Activated naive CD8-positive, alpha-beta T cell treated with anti-CD3 and anti-CD28 coated beads, Interleukin-2, amount 10 ng/mL, durations not matched to agents 7 days and 5 days (primary cell): ENCODE measurements at regions not wholly inside any gene's neighbourhood (a gene's known extent, or its start where the extent isn't known, plus 50 kb on each side); places are given as distances from the start of the nearest gene placed in this dataset.
"Not testable (repeated sequence)": the region's sequence is repeated elsewhere in the genome, so short reads cannot be mapped to it uniquely, and the experiment has no call there.

ENCODE experiments used
- ATAC-seq: fragments of 150-1000 bp; cut with Tn5 transposase; one replicate; pipeline ENCODE4 v1.10.0; 2021; ENCODE audit warnings: low read depth, moderate library complexity
- POLR2A ChIA-PET: fragments of 350-600 bp; sonication (Branson Sonifier 250); formaldehyde crosslinking; loops from one replicate; lab custom pipeline; 2021; ENCODE audit warnings: antibody characterized with exemption; lab: Charles Lee
- DNase-seq: peaks from one replicate; pipeline ENCODE4 v3.0.0; 2021
- H3K27ac Mint-ChIP-seq: one replicate; pipeline ENCODE4 v1.8.0; 2022; ENCODE audit warnings: mild to moderate bottlenecking, mixed read lengths
- H3K27me3 Mint-ChIP-seq: one replicate; pipeline ENCODE4 v1.8.0; 2022; ENCODE audit warnings: mild to moderate bottlenecking, moderate library complexity, mixed read lengths
- H3K36me3 Mint-ChIP-seq: one replicate; pipeline ENCODE4 v1.8.0; 2021; ENCODE audit warnings: mild to moderate bottlenecking, mixed read lengths
- H3K4me1 Mint-ChIP-seq: one replicate; pipeline ENCODE4 v1.8.0; 2021; ENCODE audit warnings: mixed read lengths
- H3K4me3 Mint-ChIP-seq: one replicate; pipeline ENCODE4 v1.8.0; 2022; ENCODE audit warnings: mild to moderate bottlenecking, moderate library complexity, mixed read lengths
- H3K9me3 Mint-ChIP-seq: one replicate; pipeline ENCODE4 v1.8.0; 2021; ENCODE audit warnings: mixed read lengths

- ATAC-seq: no peak
Measured at GRCh38 chr2:59853032-59853431, 700.4 kb downstream of the BCL11A start.

GRCh38 chr2:59851836-59852475 is 701.5 kb downstream of the BCL11A start:
- POLR2A ChIA-PET: no interaction called here
- ATAC-seq (no peak), DNase-seq (no peak)
- Mint-ChIP-seq H3K4me1 (no peaks in the 10 kb centered on the region), H3K4me3 (no peak overlapping the region), H3K9me3 (no peaks in the 10 kb centered on the region), H3K27ac (no peak overlapping the region), H3K27me3 (peaks cover 1% of the 10 kb centered on the region), H3K36me3 (no peaks in the 10 kb centered on the region)

More at GRCh38 chr2:59853032-59853431, 700.4 kb downstream of the BCL11A start:
- no peaks in the 10 kb centered on the region for H3K9me3 Mint-ChIP-seq
- H3K36me3 Mint-ChIP-seq: no peaks in the 10 kb centered on the region
- no peak overlapping the region for H3K4me3 Mint-ChIP-seq
- POLR2A ChIA-PET: no interaction called here
- no peak for DNase-seq
- peaks cover 1% of the 10 kb centered on the region for H3K27me3 Mint-ChIP-seq
- no peaks in the 10 kb centered on the region for H3K4me1 Mint-ChIP-seq
- no peak overlapping the region for H3K27ac Mint-ChIP-seq

GRCh38 chr2:59850554-59850953 is 702.9 kb downstream of the BCL11A start:
- H3K4me3 Mint-ChIP-seq: no peak overlapping the region
- POLR2A ChIA-PET: no interaction called here
- no peaks in the 10 kb centered on the region for H3K4me1 Mint-ChIP-seq
- no peaks in the 10 kb centered on the region for H3K36me3 Mint-ChIP-seq
- no peak for ATAC-seq
- DNase-seq: no peak
- no peaks in the 10 kb centered on the region for H3K9me3 Mint-ChIP-seq
- peaks cover 1% of the 10 kb centered on the region for H3K27me3 Mint-ChIP-seq
- H3K27ac Mint-ChIP-seq: no peak overlapping the region

- Mint-ChIP-seq H3K9me3 (peaks cover 1% of the 10 kb centered on the region), H3K4me3 (no peak overlapping the region), H3K27me3 (peaks cover 3% of the 10 kb centered on the region), H3K27ac (no peak overlapping the region), H3K36me3 (no peaks in the 10 kb centered on the region), H3K4me1 (no peaks in the 10 kb centered on the region)
- ATAC-seq (no peak), DNase-seq (no peak)
- POLR2A ChIA-PET: no interaction called here
Measured at GRCh38 chr2:59833941-59834340, 719.5 kb downstream of the BCL11A start.

- POLR2A ChIA-PET: no interaction called here
- Mint-ChIP-seq H3K4me3 (no peak overlapping the region), H3K4me1 (no peaks in the 10 kb centered on the region), H3K27ac (no peak overlapping the region), H3K27me3 (no peaks in the 10 kb centered on the region), H3K9me3 (peaks cover 1% of the 10 kb centered on the region), H3K36me3 (no peaks in the 10 kb centered on the region)
- no peak for DNase-seq
- ATAC-seq: no peak
Measured at GRCh38 chr2:59830601-59831000, 722.9 kb downstream of the BCL11A start.

GRCh38 chr2:59827677-59828076 is 725.8 kb downstream of the BCL11A start:
- H3K9me3 Mint-ChIP-seq: peaks cover 1% of the 10 kb centered on the region
- no peaks in the 10 kb centered on the region for H3K36me3 Mint-ChIP-seq
- no peaks in the 10 kb centered on the region for H3K27me3 Mint-ChIP-seq
- H3K4me3 Mint-ChIP-seq: no peak overlapping the region
- H3K27ac Mint-ChIP-seq: no peak overlapping the region
- POLR2A ChIA-PET: no interaction called here
- DNase-seq: no peak
- no peaks in the 10 kb centered on the region for H3K4me1 Mint-ChIP-seq
- ATAC-seq: no peak

- Mint-ChIP-seq H3K27ac (no peak overlapping the region), H3K4me3 (no peak overlapping the region), H3K4me1 (no peaks in the 10 kb centered on the region), H3K9me3 (peaks cover 1% of the 10 kb centered on the region), H3K27me3 (no peaks in the 10 kb centered on the region), H3K36me3 (no peaks in the 10 kb centered on the region)
- DNase-seq (no peak), ATAC-seq (no peak)
- POLR2A ChIA-PET: no interaction called here
Measured at GRCh38 chr2:59826177-59826576, 727.3 kb downstream of the BCL11A start.

- no peaks in the 10 kb centered on the region for H3K27me3 Mint-ChIP-seq
- H3K27ac Mint-ChIP-seq: no peak overlapping the region
- ATAC-seq: no peak
- DNase-seq: no peak
- POLR2A ChIA-PET: no interaction called here
- no peak overlapping the region for H3K4me3 Mint-ChIP-seq
- H3K9me3 Mint-ChIP-seq: no peaks in the 10 kb centered on the region
- no peaks in the 10 kb centered on the region for H3K36me3 Mint-ChIP-seq
- H3K4me1 Mint-ChIP-seq: no peaks in the 10 kb centered on the region
Measured at GRCh38 chr2:59824314-59824713, 729.1 kb downstream of the BCL11A start.

- no peak for ATAC-seq
- no peaks in the 10 kb centered on the region for H3K27me3 Mint-ChIP-seq
- POLR2A ChIA-PET: no interaction called here
- DNase-seq: no peak
- no peak overlapping the region for H3K4me3 Mint-ChIP-seq
- no peak overlapping the region for H3K27ac Mint-ChIP-seq
- H3K36me3 Mint-ChIP-seq: no peaks in the 10 kb centered on the region
- H3K9me3 Mint-ChIP-seq: no peaks in the 10 kb centered on the region
- H3K4me1 Mint-ChIP-seq: no peaks in the 10 kb centered on the region
Measured at GRCh38 chr2:59816075-59816474, 737.4 kb downstream of the BCL11A start.

GRCh38 chr2:59810283-59810682 is 743.2 kb downstream of the BCL11A start:
- H3K27ac Mint-ChIP-seq, H3K36me3 Mint-ChIP-seq, H3K4me1 Mint-ChIP-seq, ATAC-seq, POLR2A ChIA-PET, DNase-seq, H3K27me3 Mint-ChIP-seq, H3K4me3 Mint-ChIP-seq, H3K9me3 Mint-ChIP-seq: not testable (repeated sequence)

GRCh38 chr2:59806486-59806885 is 747.0 kb downstream of the BCL11A start:
- Mint-ChIP-seq H3K4me1 (no peaks in the 10 kb centered on the region), H3K4me3 (no peak overlapping the region), H3K9me3 (peaks cover 1% of the 10 kb centered on the region), H3K27me3 (no peaks in the 10 kb centered on the region), H3K36me3 (no peaks in the 10 kb centered on the region), H3K27ac (no peak overlapping the region)
- DNase-seq (no peak), ATAC-seq (no peak)
- POLR2A ChIA-PET: no interaction called here

- ATAC-seq: no peak
- no peaks in the 10 kb centered on the region for H3K36me3 Mint-ChIP-seq
- H3K27ac Mint-ChIP-seq: no peak overlapping the region
- peaks cover 2% of the 10 kb centered on the region for H3K9me3 Mint-ChIP-seq
- no peak overlapping the region for H3K4me3 Mint-ChIP-seq
- no peak for DNase-seq
- no peaks in the 10 kb centered on the region for H3K4me1 Mint-ChIP-seq
- no peaks in the 10 kb centered on the region for H3K27me3 Mint-ChIP-seq
- POLR2A ChIA-PET: no interaction called here
Measured at GRCh38 chr2:59804732-59805131, 748.7 kb downstream of the BCL11A start.

GRCh38 chr2:59803586-59803985 is 749.9 kb downstream of the BCL11A start:
- peaks cover 6% of the 10 kb centered on the region for H3K9me3 Mint-ChIP-seq
- no peak for ATAC-seq
- no peak overlapping the region for H3K27ac Mint-ChIP-seq
- H3K4me1 Mint-ChIP-seq: no peaks in the 10 kb centered on the region
- H3K27me3 Mint-ChIP-seq: no peaks in the 10 kb centered on the region
- POLR2A ChIA-PET: no interaction called here
- no peak for DNase-seq
- H3K36me3 Mint-ChIP-seq: no peaks in the 10 kb centered on the region
- no peak overlapping the region for H3K4me3 Mint-ChIP-seq

- POLR2A ChIA-PET: no interaction called here
- Mint-ChIP-seq H3K4me3 (no peak overlapping the region), H3K27me3 (no peaks in the 10 kb centered on the region), H3K27ac (no peak overlapping the region), H3K9me3 (peaks cover 8% of the 10 kb centered on the region), H3K4me1 (no peaks in the 10 kb centered on the region), H3K36me3 (no peaks in the 10 kb centered on the region)
- DNase-seq: no peak
- no peak for ATAC-seq
Measured at GRCh38 chr2:59798687-59799232, 754.7 kb downstream of the BCL11A start.
